Progenitor cell of endocrine pancreas (in vitro differentiated cells): ENCODE measurements at regions not wholly inside any gene's neighbourhood (a gene's known extent, or its start where the extent isn't known, plus 50 kb on each side); places are given as distances from the start of the nearest gene placed in this dataset.

Source experiments
- DNase-seq: peaks from one replicate; pipeline ENCODE4 v3.0.0; 2021; ENCODE audit warnings: low spot score; ENCODE audit not compliant: unreplicated experiment
- H3K27ac Mint-ChIP-seq: 2 replicates; pipeline ENCODE4 v1.8.0; 2021; ENCODE audit warnings: mild to moderate bottlenecking, moderate library complexity, mixed read lengths
- H3K27me3 Mint-ChIP-seq: 2 replicates; pipeline ENCODE4 v1.8.0; 2021; ENCODE audit warnings: mixed read lengths
- H3K36me3 Mint-ChIP-seq: 2 replicates; pipeline ENCODE4 v1.8.0; 2022; ENCODE audit warnings: mixed read lengths; ENCODE audit not compliant: insufficient read depth
- H3K4me1 Mint-ChIP-seq: 2 replicates; pipeline ENCODE4 v1.8.0; 2021; ENCODE audit warnings: low read depth, mixed read lengths
- H3K4me3 Mint-ChIP-seq: 2 replicates; pipeline ENCODE4 v1.8.0; 2021; ENCODE audit warnings: low read depth, mild to moderate bottlenecking, moderate library complexity, mixed read lengths
- H3K9me3 Mint-ChIP-seq: 2 replicates; pipeline ENCODE4 v1.8.0; 2021; ENCODE audit warnings: low read depth, mixed read lengths
- TF ChIP-seq, protein P1 (sequence below): fragments of 200-600 bp; sonication (generic); IDR thresholded peaks from one replicate; pipeline ENCODE4 v1.5.0; 2021; ENCODE audit warnings: antibody characterized with exemption, mild to moderate bottlenecking; ENCODE audit not compliant: unreplicated experiment

DNA sequence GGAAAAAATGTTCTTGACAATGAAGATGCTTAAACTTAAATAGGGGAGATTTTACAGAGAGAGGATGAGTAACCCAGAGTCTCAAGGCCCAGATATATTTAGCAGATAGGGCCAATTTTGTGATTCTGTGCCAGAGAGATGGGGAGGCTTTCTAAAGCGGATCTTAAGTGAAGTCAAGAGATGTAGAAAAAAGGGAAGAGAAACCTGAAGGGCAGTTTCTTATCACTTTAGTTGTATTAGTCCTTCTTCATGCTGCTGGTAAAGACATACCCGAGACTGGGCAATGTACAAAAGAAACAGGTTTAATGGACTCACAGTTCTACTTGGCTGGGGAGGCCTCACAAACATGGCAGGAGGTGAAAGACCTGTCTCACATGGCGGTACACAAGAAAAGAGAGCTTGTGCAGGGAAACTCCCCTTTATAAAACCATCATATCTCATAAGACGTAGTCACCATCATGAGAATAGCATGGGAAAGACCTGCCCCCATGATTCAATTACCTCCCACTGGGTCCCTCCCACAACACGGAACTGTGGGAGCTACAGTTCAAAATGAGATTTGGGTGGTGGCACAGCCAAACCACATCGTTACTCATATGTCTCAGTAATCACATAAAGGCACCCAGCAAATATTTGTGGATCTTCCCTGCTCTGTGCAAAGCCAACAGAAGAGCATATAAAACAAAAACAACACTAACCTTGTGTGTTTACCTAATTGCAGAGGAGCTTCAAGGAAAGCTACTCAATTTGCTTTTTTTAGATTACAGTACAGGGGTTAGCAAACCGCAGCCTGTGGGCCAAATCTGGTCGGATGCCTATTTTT is 102.6 kb upstream of the MYCBP2 start:
- Mint-ChIP-seq H3K9me3 (no peaks in the 10 kb centered on the region), H3K27me3 (no peaks in the 10 kb centered on the region), H3K36me3 (no peaks in the 10 kb centered on the region), H3K27ac (no peak overlapping the region), H3K4me3 (no peak overlapping the region), H3K4me1 (no peaks in the 10 kb centered on the region)
- TF ChIP-seq, protein P1, sequence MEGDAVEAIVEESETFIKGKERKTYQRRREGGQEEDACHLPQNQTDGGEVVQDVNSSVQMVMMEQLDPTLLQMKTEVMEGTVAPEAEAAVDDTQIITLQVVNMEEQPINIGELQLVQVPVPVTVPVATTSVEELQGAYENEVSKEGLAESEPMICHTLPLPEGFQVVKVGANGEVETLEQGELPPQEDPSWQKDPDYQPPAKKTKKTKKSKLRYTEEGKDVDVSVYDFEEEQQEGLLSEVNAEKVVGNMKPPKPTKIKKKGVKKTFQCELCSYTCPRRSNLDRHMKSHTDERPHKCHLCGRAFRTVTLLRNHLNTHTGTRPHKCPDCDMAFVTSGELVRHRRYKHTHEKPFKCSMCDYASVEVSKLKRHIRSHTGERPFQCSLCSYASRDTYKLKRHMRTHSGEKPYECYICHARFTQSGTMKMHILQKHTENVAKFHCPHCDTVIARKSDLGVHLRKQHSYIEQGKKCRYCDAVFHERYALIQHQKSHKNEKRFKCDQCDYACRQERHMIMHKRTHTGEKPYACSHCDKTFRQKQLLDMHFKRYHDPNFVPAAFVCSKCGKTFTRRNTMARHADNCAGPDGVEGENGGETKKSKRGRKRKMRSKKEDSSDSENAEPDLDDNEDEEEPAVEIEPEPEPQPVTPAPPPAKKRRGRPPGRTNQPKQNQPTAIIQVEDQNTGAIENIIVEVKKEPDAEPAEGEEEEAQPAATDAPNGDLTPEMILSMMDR: no peak
- no peak for DNase-seq

DNA sequence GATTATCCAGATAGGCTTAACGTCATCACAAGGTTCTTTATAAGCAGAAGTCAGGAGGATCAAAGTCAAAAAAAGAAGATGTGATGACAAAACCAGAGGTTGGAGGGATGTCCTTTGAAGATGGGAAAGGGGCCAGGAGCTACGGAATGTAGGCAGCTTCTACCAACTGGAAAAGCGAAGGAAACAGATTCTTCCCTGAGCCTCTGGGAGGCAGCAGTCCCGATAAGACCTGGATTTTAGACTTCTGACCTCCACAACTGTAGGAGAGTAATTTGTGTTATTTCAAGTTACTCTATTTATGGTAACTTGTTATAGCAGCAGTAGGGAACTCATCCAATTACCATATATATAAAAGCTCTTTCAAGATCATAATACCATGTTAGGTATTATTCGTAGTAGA is 98.8 kb upstream of the MYCBP2 start:
- Mint-ChIP-seq H3K36me3 (no peaks in the 10 kb centered on the region), H3K9me3 (no peaks in the 10 kb centered on the region), H3K4me3 (no peak overlapping the region), H3K4me1 (peaks cover 1% of the 10 kb centered on the region), H3K27me3 (no peaks in the 10 kb centered on the region), H3K27ac (no peak overlapping the region)
- DNase-seq: no peak
- TF ChIP-seq, protein P1: no peak

DNA sequence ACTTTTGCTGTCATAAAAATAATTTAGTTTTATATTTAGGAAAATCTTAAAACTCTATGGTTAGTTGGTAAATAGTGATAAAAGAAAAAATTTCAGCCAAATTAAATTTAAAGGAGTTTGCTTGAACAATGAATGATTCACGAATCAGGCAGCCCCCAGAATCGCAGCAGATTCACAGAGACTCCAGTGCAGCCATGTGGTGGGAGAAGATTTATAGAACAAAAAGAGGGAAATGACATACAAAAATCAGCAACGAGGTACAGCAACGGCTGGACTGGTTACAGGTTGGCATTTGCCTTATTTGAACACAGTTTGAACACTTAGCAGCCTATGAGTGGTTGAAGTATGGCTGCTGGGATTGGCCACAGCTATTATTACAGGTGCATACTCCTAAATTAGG is 96.4 kb upstream of the MYCBP2 start:
- TF ChIP-seq, protein P1: no peak
- DNase-seq: no peak
- H3K36me3 Mint-ChIP-seq: no peaks in the 10 kb centered on the region
- H3K4me3 Mint-ChIP-seq: no peak overlapping the region
- no peak overlapping the region for H3K27ac Mint-ChIP-seq
- H3K4me1 Mint-ChIP-seq: peaks cover 1% of the 10 kb centered on the region
- no peaks in the 10 kb centered on the region for H3K27me3 Mint-ChIP-seq
- peaks cover 7% of the 10 kb centered on the region for H3K9me3 Mint-ChIP-seq

DNA sequence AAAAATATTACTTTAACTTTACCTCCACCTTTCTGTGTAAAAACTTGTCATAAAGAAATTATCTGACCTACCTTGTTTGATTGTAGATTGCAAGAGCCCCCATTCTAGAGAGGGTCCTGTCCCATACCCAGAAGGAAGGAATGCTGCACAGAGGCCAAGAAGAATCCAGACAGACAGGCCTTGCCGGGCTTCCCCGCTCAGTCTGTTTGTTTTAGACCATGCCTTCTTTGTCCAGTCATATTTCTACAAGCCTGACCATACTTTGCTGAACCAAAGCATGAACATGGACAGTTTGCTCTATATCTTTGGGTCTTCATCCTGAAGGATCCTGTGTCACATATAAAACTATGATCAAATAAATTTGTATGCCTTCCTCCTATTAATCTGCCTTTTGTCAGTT is 95.8 kb upstream of the MYCBP2 start:
- no peaks in the 10 kb centered on the region for H3K27me3 Mint-ChIP-seq
- H3K9me3 Mint-ChIP-seq: peaks cover 7% of the 10 kb centered on the region
- H3K4me1 Mint-ChIP-seq: peaks cover 4% of the 10 kb centered on the region
- TF ChIP-seq, protein P1: no peak
- no peak overlapping the region for H3K4me3 Mint-ChIP-seq
- DNase-seq: no peak
- H3K36me3 Mint-ChIP-seq: no peaks in the 10 kb centered on the region
- H3K27ac Mint-ChIP-seq: no peak overlapping the region

DNA sequence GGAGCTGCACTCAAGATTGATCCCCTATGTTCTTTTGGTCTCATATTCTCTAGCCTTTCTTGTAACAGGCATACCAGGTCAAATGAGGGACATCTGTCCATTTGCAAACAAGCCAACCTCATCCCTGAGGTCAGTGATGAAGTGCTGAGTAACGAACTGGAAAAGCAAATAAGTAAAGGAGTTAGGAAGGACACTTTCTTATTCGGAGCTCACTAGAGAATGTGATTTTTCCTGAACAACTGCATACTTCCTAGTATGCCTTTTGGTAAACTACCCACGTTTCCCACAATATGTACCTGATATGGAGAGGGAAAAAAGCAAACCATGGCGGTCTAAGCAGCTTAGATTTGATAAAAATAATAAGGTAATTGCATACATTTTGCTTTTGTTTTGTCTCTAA is 91.0 kb upstream of the MYCBP2 start:
- Mint-ChIP-seq H3K36me3 (no peaks in the 10 kb centered on the region), H3K4me3 (no peak overlapping the region), H3K9me3 (peaks cover 7% of the 10 kb centered on the region), H3K4me1 (peaks cover 5% of the 10 kb centered on the region), H3K27ac (no peak overlapping the region), H3K27me3 (no peaks in the 10 kb centered on the region)
- no peak for DNase-seq
- TF ChIP-seq, protein P1: no peak
